DND-41 (cell line): ENCODE measurements at regions not wholly inside any gene's neighbourhood (a gene's known extent, or its start where the extent isn't known, plus 50 kb on each side); places are given as distances from the start of the nearest gene placed in this dataset.
"Not testable (repeated sequence)": the region's sequence is repeated elsewhere in the genome, so short reads cannot be mapped to it uniquely, and the experiment has no call there.

Experiments
- ATAC-seq: fragments of 200-7000 bp; cut with Tn5 transposase; 3 replicates; pipeline ENCODE4 v1.9.1; 2021; ENCODE audit warnings: low read depth; ENCODE audit not compliant: insufficient read depth
- DNase-seq: peaks from one replicate; pipeline ENCODE4 v3.0.0-alpha.2; 2020
- H2AFZ ChIP-seq: 2 replicates; pipeline ENCODE4 v1.6.0; 2012; ENCODE audit warnings: low read depth, low read length
- H3K27ac ChIP-seq: 2 replicates; pipeline ENCODE4 v1.5.1; 2012; ENCODE audit warnings: low read length, inconsistent platforms
- H3K27me3 ChIP-seq: fragments of 200-600 bp; sonication (generic); 2 replicates; pipeline ENCODE4 v1.6.0; 2012; ENCODE audit warnings: low read length, mild to moderate bottlenecking, inconsistent platforms; ENCODE audit not compliant: insufficient read depth, poor library complexity
- H3K36me3 ChIP-seq: 2 replicates; pipeline ENCODE4 v1.5.1; 2012; ENCODE audit warnings: low read length, inconsistent platforms; ENCODE audit not compliant: insufficient read depth
- H3K4me1 ChIP-seq: 2 replicates; pipeline ENCODE4 v1.5.1; 2012; ENCODE audit warnings: mild to moderate bottlenecking, low read length; ENCODE audit not compliant: insufficient read depth
- H3K4me2 ChIP-seq: 2 replicates; pipeline ENCODE4 v1.6.0; 2012; ENCODE audit warnings: mild to moderate bottlenecking, moderate library complexity, low read length, inconsistent platforms; ENCODE audit not compliant: insufficient read depth
- H3K4me3 ChIP-seq, 2 experiments: fragments of 200-600 bp in 1 of 2; shearing (Covaris generic) in 1 of 2; 2 replicates each; pipeline ENCODE4 v1.5.1; 2012 to 2016; ENCODE audit warnings: inconsistent platforms in 2 of 2, low read length in 2 of 2, mild to moderate bottlenecking in 2 of 2, low read depth in 1 of 2, moderate library complexity in 1 of 2
- H3K79me2 ChIP-seq: 2 replicates; pipeline ENCODE4 v1.6.0; 2012; ENCODE audit warnings: low read length, inconsistent platforms; ENCODE audit not compliant: insufficient read depth
- H3K9ac ChIP-seq: 2 replicates; pipeline ENCODE4 v1.6.0; 2012; ENCODE audit warnings: low read depth, mild to moderate bottlenecking, inconsistent platforms, low read length, moderate library complexity
- H3K9me3 ChIP-seq: 2 replicates; pipeline ENCODE4 v1.5.1; 2012; ENCODE audit warnings: low read length, moderate library complexity, mild to moderate bottlenecking, inconsistent platforms; ENCODE audit not compliant: insufficient read depth, severe bottlenecking
- H4K20me1 ChIP-seq: 2 replicates; pipeline ENCODE4 v1.6.0; 2012; ENCODE audit warnings: low read length; ENCODE audit not compliant: insufficient read depth
- CTCF ChIP-seq: IDR thresholded peaks from 2 replicates; pipeline ENCODE4 v1.5.1; 2012; ENCODE audit warnings: borderline replicate concordance, low read length, moderate library complexity, mild to moderate bottlenecking; ENCODE audit not compliant: poor library complexity, severe bottlenecking; ENCODE audit errors: extremely low read depth
- EZH2 ChIP-seq: IDR thresholded peaks from 3 replicates; pipeline ENCODE4 v1.6.1; 2012; ENCODE audit warnings: borderline replicate concordance, low read depth, mild to moderate bottlenecking, moderate library complexity, low read length, inconsistent platforms; ENCODE audit not compliant: severe bottlenecking

DNA sequence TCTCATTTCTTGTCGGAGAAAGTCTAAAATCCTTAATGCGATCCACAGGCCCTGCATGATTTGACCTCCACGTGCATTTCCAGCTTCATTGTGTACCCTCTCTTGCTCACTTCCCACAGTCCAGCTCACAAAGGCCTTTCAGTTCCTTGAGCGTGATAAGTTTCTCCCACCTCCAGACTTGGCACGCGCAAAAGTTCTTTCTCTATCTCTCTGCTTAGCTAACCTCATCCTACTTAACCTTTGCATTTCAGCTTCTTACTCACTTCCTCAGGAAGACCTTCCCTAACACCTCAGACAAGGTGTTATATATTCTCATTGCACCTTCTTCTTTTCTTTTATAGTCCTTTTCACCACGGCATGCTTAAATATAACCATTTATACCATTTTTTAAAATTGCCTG lies 124.8 kb upstream of the XPO1 start:
- Histone ChIP-seq H3K9ac (no peak overlapping the region), H3K27me3 (no peaks in the 10 kb centered on the region), H3K4me3 (no peak overlapping the region), H3K79me2 (no peaks in the 10 kb centered on the region), H3K36me3 (no peaks in the 10 kb centered on the region), H3K4me2 (no peak overlapping the region), H4K20me1 (no peaks in the 10 kb centered on the region), H2AFZ (no peak overlapping the region), H3K4me1 (no peaks in the 10 kb centered on the region), H3K9me3 (no peaks in the 10 kb centered on the region), H3K27ac (no peak overlapping the region)
- no peak for TF ChIP-seq EZH2
- no peak for TF ChIP-seq CTCF
- DNase-seq (no peak), ATAC-seq (no peak)

DNA sequence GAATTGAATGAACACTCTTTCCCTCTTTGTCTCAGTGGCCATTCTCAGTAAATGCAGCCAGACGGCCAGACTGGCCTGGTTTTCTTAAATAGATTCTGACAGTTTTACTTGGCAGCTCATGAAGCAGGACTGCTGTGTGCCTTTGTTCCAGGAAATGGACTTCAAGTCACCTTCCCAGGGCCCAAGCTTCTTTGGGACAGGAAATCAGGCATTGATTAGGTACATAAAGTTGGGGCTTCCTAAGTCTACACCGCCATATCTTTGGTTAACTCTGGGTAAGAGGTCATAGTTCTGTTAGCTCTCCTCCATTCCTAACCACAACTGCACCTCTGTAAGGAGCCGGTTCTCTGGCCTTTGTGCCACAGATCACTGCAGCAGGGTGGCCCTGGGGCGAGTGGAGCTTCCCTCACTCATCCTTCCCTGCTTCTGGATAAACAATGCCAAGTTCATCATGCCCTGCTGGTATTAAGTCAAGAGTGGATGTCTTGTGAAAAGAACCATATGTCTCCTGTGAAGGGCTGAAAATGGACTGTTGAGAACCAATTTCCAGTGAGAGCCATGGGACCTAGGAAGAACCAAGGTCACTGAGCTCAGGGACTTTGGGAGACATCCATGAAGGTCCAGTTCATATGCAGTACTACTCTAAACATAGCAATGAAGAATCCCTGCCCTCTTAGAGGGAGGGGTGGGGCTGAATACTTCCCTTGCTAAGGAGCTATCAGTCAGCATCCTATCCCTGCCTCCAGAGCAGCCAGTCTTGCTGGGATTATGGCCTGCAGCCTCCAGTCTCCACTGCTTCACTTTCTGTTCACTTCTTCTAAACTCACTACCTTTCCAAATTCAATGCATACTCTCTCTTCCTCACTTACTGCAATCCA lies 122.6 kb upstream of the XPO1 start:
- Histone ChIP-seq H3K27ac (no peak overlapping the region), H3K4me2 (no peak overlapping the region), H3K27me3 (no peaks in the 10 kb centered on the region), H3K4me1 (no peaks in the 10 kb centered on the region), H3K36me3 (no peaks in the 10 kb centered on the region), H3K4me3 (no peak overlapping the region), H2AFZ (no peak overlapping the region), H3K79me2 (no peaks in the 10 kb centered on the region), H3K9me3 (no peaks in the 10 kb centered on the region), H4K20me1 (no peaks in the 10 kb centered on the region), H3K9ac (no peak overlapping the region)
- ATAC-seq (no peak), DNase-seq (no peak)
- no peak for TF ChIP-seq CTCF
- no peak for TF ChIP-seq EZH2

- Histone ChIP-seq H2AFZ (no peak overlapping the region), H3K27ac (no peak overlapping the region), H3K9me3 (no peaks in the 10 kb centered on the region), H4K20me1 (no peaks in the 10 kb centered on the region), H3K79me2 (no peaks in the 10 kb centered on the region), H3K4me1 (no peaks in the 10 kb centered on the region), H3K4me2 (no peak overlapping the region), H3K27me3 (no peaks in the 10 kb centered on the region), H3K36me3 (no peaks in the 10 kb centered on the region), H3K4me3 (no peak overlapping the region), H3K9ac (no peak overlapping the region)
- ATAC-seq: peak; percentile 48; the same call in 1 of the 3 replicates
- TF ChIP-seq EZH2 (no peak), CTCF (peak; percentile 62)
- no peak for DNase-seq
These were observed 121.0 kb upstream of the XPO1 start for GRCh38 chr2:61658841-61659780.

DNA sequence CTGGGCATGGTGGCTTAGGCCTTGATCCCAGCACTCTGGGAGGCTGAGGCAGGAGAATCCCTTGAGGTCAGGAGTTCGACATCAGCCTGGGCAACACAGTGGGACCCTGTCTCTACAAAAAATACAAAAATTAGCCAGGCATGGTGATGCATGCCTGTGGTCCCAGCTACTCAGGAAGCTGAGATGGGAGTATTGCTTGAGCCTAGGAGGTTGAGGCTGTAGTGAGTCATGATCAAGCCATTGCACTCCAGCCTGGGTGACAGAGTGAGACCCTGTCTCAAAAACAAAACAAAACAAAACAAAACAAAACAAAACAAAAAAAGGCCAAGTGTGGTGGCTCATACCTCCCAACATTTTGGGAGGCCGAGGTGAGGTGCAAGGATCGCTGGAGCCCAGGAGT lies 111.8 kb upstream of the XPO1 start:
- H3K79me2 ChIP-seq, DNase-seq, H3K4me1 ChIP-seq, ATAC-seq, H3K27me3 ChIP-seq, H3K4me3 ChIP-seq, H3K9ac ChIP-seq, H4K20me1 ChIP-seq, H3K27ac ChIP-seq, H3K4me2 ChIP-seq, H3K36me3 ChIP-seq, H2AFZ ChIP-seq: not testable (repeated sequence)
- H3K9me3 ChIP-seq: peaks cover 13% of the 10 kb centered on the region
